Left ventricle myocardium superior (tissue), 1 donor: ENCODE measurements at regions not wholly inside any gene's neighbourhood (a gene's known extent, or its start where the extent isn't known, plus 50 kb on each side); places are given as distances from the start of the nearest gene placed in this dataset.

Source experiments
- ATAC-seq: fragments of 200-7000 bp; cut with Tn5 transposase; one replicate; pipeline ENCODE4 v1.9.1; 2020; ENCODE audit warnings: mild to moderate bottlenecking, moderate library complexity
- DNase-seq: peaks from one replicate; pipeline ENCODE4 v3.0.0-alpha.2; 2020
- intact Hi-C: fragments of 100-400 bp; cut with micrococcal nuclease; formaldehyde crosslinking; loops from one replicate; pipeline ENCODE4 v1.11.0; 2022
- donor health status: DM: no; HTN: yes; CAD: no; lungs with severe emphysema.

DNA sequence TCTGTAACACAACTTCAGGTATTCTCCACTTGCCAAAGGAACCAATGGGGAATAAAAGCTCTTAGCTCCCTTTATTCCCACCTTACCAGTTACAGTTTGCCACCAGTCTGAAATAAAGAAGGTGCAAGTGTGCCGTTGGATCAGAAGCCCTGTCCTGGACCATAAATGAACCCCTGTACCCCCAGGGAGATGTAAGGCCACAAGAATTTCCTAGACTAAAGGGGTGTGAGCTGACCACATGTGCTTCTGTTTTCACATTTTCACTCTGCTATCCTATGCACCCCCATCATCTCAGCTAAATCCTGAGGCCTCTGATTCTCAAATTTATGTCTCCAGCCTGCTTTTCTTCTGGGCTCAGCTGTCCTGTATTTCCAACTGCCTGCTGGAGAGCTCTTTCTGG is 221.2 kb downstream of the SPRY1 start:
- no peak for DNase-seq
- ATAC-seq = no peak
- intact Hi-C loops = no loop called here

DNA sequence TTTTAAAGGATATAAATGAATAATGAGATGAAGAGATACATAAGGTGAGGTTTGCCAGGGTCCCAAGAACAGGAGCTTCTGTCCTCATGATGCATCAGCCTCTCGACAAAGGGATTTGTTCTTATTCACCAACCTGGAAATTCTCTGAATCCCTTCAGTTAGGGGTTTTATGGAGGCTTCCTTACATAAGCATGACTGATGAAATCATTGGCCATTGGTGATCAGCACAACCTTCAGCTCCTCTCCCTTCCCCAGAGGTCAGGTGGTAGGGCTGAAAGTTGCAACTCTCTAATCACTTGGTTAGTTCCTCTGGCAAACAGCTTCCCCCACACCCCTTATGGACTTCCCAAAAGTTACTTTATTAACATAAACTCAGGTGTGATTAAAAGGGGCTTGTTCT is 222.0 kb downstream of the SPRY1 start:
- intact Hi-C loops = no loop called here
- DNase-seq (no peak), ATAC-seq (no peak)

DNA sequence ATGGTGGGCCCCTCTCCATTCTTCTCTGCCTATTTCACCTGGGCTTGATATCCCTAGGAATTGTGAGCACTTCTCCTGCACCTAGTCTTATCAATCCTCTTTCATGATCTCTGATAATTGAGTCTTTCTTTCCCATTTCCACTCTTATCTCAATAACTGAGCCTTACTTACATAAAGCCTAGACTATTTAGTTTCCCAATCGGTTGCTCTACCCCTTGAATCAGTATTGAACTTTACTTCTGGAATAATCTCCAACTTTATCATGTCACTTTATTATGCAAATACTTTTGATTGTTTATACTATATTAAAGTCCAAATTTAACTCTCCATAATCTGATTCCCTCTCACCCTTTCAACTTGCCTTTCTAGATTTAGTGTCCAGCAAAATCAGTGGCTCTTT is 222.7 kb downstream of the SPRY1 start:
- DNase-seq = no peak
- intact Hi-C loops = no loop called here
- ATAC-seq = no peak

DNA sequence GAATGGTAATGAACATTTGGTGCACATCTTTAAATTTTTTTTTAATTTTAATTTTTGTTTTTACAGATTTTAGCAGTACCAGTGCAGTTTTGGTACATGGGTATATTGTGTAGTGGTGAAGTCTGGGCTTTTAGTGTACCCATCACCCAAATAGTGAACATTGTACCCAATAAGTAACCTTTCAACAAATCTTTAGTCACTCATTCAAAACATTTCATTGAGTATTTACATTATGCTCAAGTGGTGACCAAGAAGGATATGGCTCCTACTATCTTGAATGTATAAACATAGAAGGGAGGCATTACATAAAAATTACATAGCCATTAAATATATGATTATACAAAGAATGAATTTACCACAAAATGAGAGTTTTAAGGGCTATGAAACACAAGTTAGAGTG is 223.3 kb downstream of the SPRY1 start:
- intact Hi-C loops = no loop called here
- DNase-seq (no peak), ATAC-seq (no peak)

DNA sequence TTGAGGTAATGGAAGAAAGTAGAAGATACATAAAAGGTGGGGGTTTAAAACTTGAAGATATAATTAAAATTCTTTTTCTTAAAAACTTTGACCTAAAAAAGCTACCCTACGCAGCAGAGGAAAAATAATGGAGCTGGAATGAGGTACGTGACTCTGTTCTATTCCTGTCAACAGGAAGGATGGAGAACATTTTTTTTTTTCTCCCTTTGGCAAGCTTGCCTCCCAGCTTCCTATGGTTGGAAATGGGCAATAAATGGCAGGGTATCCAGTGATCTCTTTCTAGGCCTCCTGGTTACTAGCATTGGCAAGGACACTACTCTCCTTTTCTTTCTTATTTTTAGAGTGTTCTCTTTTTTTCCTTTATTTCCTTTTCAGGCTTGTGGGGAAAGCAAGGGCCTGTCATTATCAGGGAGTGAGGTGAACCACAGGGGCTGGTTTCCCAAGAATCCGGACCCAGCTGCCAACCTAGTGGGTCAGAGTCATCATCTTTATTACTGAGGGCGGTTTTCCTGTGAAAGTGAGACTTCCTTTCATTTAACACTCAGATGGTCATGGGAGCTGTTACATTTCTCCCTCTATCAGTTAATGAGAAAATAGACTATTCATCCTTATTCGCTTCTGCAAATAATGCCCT is 224.6 kb downstream of the SPRY1 start:
- peak; percentile 42 for ATAC-seq
- intact Hi-C loops = no loop called here
- no peak for DNase-seq

DNA sequence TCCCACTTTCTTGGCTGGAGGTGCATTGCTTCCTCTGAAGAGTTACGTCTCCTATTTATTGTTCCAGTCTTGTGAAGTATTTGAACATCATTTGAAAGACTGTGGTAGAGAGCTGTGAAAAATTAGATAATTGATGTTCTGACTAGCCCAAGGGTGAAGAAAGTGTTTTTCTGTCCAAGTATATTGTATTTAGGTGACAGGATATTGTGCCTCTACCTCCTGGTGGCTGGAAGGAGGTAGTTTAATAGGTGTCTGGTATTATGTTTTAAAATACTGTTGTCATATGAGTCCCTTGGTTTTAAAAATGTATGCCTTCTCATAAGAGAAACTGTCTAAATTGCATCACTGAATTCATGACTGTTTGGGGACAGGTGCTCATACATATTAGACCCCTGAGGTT is 226.0 kb downstream of the SPRY1 start:
- intact Hi-C loops = no loop called here
- no peak for ATAC-seq
- no peak for DNase-seq

DNA sequence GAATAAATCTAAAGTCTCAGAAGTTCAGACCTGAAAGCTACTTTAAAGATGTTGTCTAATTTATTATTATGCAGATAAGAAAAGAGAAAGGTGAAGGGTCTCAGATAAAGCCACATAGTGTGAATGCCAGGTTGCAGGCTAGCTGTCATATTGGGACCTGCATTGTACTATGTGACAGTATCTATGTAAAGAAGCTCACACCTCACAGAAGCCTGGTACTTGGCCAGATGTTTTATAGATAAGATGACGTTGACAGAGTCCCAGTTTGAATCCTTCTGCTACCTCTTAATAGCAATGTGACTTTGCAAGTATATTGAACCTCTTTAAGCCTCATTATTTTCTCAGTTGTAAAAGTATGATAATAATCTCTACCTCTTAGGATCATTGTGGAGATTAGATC is 227.0 kb downstream of the SPRY1 start:
- no peak for ATAC-seq
- no peak for DNase-seq
- intact Hi-C loops = no loop called here

DNA sequence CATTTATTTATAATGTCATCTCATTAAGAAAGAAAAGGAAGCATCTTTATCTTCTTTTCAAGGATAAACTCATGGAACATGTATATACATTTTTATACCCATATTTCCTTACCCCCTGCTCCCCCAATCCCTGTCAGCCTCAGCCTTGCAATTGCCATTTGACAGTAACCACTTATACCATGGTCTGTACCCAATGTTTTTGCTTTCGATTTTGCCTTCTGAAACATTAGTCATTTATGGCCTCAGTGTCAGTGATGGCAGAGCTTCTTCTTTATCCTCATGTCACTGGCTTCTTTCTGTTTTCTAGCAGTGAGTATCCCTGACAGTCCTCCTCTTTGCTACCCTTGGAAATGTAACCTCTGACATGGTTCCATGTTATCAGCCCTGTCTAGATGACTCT is 228.4 kb downstream of the SPRY1 start:
- ATAC-seq (no peak), DNase-seq (no peak)
- intact Hi-C loops = no loop called here

DNA sequence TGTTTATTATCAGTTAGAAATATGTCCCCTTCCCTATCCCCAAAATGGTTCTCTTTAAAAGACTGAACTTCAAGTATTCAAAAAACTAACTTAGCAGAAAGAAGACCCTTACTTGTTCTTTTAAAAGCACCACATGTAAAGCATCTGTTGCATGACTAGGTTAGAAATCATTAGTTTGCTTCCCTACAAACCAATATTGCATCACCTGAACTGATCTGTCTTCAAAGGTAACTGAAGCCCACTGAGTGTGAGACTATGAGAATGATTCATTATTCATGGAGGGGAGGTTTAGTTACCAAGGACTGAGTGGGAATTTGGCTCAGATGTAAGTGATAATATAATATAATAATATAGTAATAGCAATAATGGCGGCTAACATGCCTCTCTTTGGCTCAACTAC is 231.7 kb downstream of the SPRY1 start:
- DNase-seq (no peak), ATAC-seq (no peak)
- intact Hi-C loops = no loop called here

DNA sequence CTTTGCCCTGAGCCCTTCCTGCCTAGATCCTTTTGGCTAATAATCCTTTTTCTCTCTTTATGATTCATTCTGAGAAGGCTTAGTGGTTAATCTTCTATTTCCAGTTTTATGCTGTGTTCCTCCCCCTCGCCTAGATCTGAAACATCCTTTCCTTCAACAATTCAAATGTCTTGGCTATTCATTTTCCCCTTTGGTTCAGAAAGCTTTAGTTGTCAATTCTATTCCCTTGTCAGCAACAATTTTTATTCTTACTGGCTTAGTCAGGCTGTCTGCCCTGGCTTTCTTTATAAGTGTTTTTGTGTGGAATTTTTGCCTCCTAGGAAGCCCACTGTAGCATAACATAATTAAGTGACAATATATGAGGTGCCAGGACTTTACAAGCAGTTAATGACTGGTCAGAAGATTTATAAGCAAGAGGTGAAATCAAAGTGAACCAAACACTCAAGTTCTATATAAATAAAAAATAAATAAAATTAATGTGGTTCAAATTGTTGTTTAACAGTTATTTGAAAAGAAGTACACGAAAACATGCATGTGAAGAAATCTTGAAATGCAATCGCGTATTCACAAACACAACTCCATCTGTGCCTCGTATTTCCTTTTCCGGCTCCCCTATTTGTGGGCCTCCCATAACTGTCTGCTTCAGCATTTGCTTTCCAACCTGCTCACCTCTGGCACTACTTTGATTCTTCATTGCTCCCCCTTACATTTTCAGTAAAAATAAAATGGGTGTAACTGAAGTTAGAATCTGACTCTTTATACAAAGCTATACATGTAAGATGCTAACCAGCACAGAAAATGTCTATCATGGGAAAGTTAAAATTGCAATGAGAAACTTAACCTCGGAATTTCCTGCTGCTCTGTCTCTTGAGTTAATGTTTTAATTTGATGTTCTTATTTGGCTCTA is 235.4 kb downstream of the SPRY1 start:
- intact Hi-C loops = no loop called here
- ATAC-seq (no peak), DNase-seq (no peak)

DNA sequence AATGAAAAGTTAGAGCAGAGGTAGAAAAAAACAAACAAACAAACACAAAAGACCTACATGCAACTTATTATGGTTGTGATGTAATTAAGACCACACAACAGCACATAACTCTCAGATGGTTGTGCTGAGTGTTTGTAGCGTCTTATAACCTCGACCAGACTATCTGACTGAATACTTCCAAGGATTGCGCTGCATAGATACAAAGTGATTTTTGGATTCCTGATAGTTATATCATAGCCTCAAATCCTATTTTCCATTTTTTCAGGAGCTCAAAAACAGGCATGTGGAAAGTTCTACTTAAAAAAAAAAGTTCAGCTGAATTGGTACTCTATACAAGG is 236.1 kb downstream of the SPRY1 start:
- no peak for DNase-seq
- intact Hi-C loops = no loop called here
- no peak for ATAC-seq

DNA sequence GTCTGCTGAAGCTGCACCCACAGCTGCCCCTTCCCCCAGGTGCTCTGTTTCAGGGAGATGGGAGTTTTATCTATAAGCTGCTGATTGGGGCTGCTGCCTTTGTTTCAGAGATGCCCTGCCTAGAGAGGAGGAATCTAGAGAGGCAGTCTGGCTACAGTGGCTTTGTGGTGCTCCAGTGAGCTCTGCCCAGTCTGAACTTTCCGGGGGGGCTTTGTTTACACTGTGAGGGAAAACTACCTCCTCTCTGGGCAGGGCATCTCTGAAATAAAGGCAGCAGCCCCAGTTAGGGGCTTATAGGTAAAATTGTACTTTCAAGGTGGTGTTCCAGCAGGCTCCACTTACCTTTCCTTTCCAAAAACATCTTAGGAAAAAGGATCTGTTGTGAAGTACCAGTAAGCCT is 242.2 kb downstream of the SPRY1 start:
- intact Hi-C loops = no loop called here
- ATAC-seq = no peak
- no peak for DNase-seq

DNA sequence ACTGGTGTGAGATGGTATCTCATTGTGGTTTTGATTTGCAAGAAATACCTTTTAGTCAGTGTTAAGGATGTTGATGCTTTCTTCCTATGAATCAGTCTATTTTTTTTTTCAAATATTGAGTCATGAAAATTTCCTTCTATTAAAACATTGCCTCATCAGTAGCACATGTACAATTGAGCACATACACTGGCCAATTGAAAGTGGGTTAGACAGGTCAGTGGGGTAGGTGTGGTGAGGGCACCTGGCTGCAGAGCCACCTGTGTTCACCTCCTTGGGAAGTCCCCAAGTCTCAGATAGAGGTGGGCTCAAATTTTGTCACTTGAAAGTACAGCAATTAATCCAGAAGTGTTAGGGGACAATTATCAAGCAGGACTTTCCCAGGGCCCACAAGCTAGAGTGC is 243.7 kb downstream of the SPRY1 start:
- DNase-seq (no peak), ATAC-seq (no peak)
- intact Hi-C loops = no loop called here

DNA sequence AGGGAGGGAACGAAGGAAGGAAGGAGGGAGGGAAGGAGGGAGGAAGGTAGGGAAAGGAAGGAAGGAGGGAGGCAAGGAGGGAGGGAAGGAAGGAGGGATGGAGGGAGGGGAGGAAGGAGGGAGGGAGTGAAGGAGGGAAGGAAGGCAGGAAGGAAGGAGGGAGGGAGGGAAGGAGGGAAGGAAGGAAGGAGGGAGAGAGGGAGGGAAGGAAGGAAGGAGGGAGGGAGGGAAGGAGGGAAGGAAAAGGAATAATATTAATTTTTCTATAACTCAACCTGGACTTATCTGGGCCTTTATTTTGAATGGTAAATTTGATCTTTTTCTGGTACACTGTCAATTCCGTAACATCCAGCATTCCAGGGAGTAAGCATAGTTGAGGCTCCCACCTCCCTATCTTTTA is 244.2 kb downstream of the SPRY1 start:
- DNase-seq = no peak
- ATAC-seq = no peak
- intact Hi-C loops = no loop called here

DNA sequence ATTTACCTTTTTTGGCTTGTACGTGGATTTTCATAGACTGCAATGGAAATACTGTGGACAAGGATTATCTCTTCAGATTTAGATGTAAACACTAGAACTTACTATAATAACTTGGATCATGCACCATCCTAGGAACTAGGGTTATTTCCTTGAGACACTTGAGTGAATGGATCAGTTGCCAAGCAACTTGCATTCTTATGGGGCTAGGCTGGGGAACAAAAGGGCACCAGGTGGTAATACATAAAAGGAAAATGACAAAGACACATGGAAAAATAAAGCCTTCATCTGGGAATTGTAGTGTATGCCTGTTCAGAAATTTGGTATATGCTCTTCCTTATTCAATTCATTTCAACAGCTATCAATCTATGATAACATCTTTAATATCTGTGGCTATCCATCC is 247.1 kb downstream of the SPRY1 start:
- ATAC-seq (no peak), DNase-seq (no peak)
- intact Hi-C loops = no loop called here

DNA sequence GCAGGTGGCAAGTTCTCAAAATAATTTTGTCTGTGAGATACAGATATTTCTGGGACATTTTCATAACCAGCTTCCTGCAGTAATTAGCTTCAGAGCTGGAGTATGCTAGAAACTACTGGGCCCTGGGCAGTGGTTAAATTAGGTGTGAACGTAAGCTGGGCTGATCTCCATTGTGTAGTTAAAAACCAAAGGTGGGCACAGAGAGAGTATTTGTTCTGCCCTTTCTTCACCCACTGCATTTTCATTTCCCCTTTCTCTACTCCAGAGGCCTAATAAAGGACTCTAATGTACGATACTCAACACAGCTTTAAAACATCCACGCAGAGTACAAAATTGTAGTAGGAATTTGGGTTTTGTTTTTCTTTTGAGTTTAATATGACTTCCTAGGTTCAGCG is 252.7 kb downstream of the SPRY1 start:
- DNase-seq = no peak
- ATAC-seq = no peak
- intact Hi-C loops = no loop called here

DNA sequence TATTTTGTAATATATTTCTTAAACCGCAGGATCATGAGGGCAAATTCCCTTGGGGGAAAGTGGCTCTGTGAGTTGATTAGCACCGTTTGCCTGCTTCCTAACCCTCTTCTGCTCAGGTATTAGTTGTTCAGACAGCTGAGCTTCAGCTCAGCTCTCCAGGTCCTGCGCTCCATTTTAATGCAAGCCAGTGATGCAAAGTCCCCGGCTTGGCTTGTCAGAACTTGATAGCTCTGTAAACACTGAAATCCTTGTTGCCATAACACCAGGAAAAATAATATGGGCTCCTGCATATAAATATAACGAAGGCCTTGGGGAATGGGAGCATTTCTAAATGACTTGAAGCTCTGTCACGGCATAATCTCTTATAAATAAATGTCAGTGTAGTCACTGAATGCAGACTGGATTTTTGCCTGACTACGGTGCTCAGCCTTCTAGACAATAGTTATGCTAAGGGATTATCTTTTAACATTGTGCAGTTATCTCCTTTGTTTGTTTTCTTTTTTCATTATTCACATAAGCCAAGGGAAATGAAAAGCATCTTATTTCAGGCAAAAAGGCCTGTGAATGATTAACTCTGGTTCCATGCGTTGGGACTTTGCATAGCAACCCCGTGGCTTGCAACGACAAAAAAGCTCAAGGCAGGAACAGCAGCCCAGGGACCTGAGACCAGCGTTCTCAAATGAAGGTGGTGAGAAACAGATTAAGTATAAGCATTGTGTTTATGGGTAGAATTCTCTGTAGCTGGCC is 253.2 kb downstream of the SPRY1 start:
- DNase-seq = peak; percentile 26

DNA sequence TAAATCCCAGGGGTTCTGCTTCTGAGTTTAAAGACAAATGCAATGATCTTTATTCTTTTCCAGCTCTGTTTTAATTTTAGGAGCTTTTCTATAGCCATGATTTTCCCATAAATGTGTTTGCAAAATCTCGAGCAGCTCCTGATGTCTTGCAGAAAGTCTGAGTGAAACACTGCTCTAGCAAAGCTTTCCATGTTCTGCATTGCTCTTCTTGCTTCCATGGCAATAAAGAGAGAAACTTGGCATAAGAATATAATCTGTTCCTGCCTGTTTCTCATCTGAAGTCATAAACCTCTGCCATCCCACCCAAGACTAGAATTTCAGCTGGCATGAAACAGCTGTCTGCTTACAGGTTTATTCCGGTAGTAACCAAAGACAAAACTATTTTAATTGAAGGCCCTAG is 254.5 kb downstream of the SPRY1 start:
- intact Hi-C loops = loop anchor here (10.0 kb wide), 1 partner anchor 546 kb away; no protein-coding TSS in a partner anchor
- DNase-seq (no peak), ATAC-seq (peak; percentile 37)

More for the DNA sequence above, 253.2 kb downstream of the SPRY1 start:
- ATAC-seq = peak; percentile 78
- intact Hi-C loops = loop anchor here (10.0 kb wide), 1 partner anchor 545 kb away; no protein-coding TSS in a partner anchor

DNA sequence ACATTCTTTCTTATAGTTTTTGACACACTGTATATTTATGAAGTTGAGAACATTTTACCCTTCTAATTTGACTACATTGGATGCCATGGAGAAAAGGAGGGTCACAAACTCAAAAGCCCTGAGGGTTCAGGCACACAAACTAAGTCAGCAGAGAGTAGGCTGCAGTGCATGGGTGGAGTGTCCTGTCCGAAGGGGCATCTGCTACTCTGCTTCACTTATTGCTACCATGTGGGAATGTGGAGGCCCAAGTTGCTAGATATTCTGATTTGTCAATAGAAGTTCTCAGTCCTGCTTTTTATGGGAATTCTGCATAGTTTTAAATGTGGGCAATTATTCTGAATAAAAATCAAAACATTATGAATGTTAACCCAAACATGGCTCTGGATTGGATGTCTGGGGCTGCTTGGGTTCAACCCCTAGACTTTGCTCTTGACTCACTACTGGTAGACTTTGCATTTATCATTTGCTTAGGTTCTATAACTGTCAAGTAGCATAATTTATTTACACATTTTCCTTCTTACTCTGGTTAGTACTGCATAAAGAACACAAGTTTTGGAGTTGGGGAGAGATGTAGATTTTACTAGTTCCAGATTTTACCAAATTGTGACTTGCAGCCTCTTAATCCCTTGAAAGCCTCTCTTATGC is 255.1 kb downstream of the SPRY1 start:
- DNase-seq (no peak), ATAC-seq (no peak)
- intact Hi-C loops = loop anchor here (10.0 kb wide), 1 partner anchor 547 kb away; no protein-coding TSS in a partner anchor

DNA sequence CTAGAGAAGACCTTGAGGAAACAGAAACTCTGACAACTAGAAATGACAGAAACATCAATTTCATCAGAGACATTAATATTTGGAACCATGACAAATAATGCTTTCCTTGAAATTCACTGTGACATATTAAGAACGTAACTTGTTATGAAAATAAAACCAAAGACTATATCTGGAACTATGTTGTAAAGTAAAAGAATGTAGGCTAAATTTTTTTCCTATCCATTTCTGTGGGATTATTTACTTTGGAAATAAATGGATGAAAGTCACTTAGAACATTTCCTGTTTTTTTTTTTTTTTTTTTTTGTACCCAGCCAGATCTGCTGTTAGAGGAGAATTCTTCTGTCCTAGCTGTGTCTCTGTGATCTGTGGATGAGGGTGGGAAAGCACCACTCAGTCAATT is 255.9 kb downstream of the SPRY1 start:
- ATAC-seq = peak; percentile 47
- DNase-seq = no peak
- intact Hi-C loops = loop anchor here (10.0 kb wide), 1 partner anchor 548 kb away; no protein-coding TSS in a partner anchor
